ENCODE measurements at regions not wholly inside any gene's neighbourhood (a gene's known extent, or its start where the extent isn't known, plus 50 kb on each side); places are given as distances from the start of the nearest gene placed in this dataset.

GRCh38 chr4:43837604-43838003 is 611.0 kb downstream of the KCTD8 start:
- no peak for DNase-seq

DNA sequence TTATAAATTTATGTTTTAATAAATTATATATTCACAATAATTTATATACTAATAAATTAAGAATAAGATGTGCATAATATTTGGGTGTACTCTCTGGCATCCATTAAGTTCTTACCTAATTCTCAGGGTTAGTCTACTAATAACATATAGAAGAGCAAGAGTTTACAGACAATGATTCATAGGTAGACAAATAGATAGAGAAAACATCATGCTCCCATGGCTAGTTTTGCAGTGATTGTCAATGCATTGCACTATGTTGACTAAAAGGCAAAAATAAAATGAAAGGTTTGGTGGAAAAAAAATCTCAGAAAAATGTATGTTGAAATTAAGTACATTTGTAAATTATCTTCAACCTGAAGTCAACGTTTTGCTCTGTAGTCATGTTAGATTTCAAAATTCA is 606.0 kb downstream of the KCTD8 start:
- DNase-seq = no peak

DNA sequence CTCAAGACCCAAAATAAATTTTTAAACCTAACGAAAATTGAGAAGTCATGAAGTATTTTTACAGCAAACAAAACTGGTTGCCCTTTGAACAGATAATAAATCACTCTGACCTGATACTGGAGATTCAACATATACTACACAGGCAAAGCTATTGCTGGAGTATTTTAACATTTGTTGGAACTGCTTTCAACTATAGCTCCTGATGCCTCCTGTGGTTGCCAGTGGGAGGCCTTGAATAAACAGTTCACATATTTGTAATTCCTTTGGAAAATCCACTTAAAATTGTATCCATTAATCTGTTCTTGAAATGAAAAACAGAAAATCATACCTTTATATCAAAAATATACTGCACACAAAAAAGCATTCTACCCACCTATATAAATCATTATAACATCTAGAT is 605.1 kb downstream of the KCTD8 start:
- DNase-seq = no peak

- no peak for DNase-seq
These were observed 602.5 kb downstream of the KCTD8 start for GRCh38 chr4:43846111-43846587.

DNA sequence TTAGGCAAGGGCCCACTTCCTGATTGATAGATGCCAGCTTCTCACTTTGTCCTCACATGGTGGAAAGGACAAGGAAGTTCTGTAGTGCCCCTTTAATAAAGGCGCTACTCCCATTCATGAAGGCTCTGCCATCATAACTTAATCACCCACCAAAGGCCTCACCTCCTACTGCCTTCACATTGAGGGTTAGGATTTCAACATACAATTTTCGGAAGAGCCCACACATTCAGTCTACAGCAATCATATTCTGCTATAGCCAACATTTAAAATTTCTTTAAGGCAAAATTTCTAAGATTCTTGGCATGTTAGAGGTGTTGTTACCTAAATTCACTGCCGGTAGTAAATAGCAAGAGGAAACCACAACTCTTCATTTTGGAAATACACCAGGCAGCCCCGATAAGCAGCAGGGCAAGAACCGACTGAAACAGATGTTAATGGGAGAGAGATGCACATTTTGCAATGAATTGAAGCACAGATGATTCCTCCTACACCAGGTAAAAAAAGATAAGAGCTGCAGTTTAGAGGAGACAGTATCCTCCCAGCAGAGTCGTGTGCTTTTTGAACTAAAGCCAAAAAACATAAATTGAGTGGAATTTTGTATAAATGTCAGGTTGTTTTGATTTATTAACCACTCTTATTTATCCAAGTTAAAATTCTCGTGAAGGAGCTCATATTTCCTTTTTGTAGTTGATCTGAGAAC is 594.9 kb downstream of the KCTD8 start:
- no peak for DNase-seq

DNA sequence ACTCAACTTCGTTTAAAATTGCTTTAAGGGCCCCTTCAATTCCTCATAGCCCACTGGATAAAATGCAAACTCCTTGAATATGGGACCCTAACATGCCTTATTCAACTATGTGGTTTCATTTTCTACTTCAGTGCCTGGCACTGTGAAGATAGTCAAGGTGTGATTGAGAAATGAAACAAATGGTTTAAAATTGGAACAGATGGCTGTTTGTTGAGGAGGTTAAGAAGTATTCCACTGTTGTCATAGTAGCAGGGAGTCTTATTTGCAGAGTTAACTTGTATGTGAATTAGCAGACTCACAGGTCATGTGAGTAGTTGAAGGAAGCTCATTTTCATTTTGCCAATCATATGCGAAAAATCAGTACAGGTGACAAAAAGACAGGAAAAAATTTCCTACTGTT is 593.3 kb downstream of the KCTD8 start:
- no peak for DNase-seq

DNA sequence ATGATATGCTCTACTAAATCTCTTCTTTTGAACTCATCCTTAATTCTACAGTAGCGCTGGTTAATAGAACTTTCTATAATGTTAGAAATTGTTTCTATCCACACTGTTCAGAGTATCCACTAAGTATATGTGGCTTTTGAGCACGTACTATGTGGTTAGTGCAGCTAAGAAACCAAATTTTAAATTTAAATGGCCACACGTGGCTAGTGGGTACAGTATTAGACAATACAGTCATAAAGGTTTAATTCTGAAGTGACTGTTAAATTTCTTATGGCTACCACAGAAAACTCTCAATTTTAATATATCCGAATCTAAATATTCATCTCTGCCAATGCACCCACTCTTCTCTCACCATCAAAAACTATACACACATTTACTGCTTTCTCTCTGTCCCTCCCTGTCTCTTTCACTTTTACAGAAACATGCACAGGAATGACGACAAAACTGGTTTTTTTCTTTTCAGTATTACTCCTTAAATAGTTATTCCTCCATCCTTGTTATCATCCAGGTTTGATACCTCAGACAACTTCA is 583.9 kb downstream of the KCTD8 start:
- DNase-seq = no peak

GRCh38 chr4:43867908-43868307 is 580.7 kb downstream of the KCTD8 start:
- DNase-seq = no peak

- DNase-seq = no peak
These were observed 573.0 kb downstream of the KCTD8 start for GRCh38 chr4:43875655-43876054.

DNA sequence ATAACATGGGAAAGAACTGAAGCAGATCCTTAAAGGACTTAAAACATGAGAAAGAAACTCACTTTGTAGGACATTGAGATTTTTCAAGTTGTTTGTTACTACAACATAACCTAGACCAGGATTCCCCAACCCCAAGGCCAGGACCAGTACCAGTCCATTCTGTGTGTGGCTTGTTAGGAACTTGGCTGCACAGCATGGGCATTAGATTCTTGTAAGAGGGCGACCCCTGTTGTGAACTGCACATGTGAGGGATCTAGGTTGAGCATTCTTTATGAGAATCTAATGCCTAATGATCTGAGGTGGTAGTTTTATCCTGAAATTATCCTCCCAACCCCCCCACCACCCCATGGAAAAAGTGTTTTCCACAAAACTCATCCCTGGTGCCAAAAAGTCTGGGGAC is 566.1 kb downstream of the KCTD8 start:
- no peak for DNase-seq

DNA sequence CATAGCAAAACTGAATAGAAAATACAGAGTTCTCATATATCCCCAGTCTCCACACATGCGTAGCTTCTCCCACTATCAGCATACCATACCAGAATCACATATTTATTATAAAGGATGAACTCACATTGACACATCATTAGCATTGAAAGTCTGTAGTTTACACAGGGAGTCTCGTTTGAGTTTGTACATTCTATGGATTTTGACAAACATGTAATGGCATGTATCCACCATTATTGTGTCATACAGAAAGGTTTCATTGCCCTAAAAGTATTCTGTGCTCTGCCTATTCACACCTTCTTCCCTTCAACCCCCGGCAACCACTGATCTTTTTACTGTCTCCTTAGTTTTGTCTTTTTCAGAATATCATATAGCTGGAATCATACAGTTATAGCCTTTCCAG is 562.4 kb downstream of the KCTD8 start:
- DNase-seq = no peak

- no peak for DNase-seq
These were observed 549.8 kb downstream of the KCTD8 start for GRCh38 chr4:43898836-43899235.

DNA sequence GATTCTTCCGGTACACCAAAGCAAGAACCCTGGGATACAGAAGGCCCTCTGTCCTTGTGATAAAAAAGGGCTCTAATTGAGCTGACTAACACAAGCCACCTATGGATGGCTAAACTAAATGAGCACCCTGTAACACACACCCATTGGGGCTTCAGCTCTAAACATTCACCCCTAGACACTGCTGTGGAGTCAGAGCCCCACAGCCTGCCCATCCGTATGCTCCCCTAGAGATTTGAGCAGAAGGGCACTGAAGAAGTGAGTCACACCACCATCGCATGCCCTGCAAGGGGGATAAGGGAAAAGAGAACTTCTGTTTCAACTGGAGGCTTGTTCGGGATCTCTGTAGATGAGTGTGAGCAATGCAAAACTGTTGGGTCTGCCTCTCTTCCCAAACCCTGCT is 545.2 kb downstream of the KCTD8 start:
- DNase-seq = no peak

DNA sequence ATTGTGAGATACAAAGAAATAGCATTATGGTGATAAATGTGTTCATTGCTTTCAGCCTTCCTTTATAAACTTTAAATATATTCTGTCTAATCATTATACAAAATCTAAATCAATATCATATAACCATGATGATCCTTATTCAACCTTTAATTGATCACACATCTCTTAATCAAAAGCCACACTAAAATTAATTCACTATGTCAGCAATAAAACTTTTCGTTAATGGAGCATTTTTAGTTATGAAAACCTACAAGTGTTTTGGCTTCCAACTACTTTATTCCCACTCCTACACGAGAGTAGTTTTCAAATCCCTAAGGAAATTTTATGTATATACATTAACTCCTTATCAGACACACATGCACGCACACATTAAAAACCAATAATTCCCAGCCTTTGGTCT is 530.2 kb downstream of the KCTD8 start:
- DNase-seq = no peak

DNA sequence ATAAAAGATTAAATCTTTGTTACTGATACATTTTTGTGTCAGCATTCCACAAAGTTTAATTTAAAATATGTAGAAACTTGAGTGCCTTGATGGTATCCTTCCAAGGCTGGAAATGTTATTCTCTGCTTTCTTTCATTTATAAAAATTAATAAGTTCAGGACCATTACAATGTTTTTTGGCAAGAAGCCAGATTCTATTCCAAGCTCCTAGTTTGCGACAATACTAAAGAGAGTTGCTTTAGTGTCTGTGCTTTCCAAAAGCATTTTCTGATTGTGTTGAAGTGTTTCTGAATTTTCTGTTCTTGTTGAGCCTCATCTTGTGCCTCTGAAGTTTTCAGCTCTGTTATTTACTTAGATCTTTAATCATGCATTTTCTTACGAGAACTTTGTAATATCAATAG is 516.2 kb downstream of the KCTD8 start:
- no peak for DNase-seq

DNA sequence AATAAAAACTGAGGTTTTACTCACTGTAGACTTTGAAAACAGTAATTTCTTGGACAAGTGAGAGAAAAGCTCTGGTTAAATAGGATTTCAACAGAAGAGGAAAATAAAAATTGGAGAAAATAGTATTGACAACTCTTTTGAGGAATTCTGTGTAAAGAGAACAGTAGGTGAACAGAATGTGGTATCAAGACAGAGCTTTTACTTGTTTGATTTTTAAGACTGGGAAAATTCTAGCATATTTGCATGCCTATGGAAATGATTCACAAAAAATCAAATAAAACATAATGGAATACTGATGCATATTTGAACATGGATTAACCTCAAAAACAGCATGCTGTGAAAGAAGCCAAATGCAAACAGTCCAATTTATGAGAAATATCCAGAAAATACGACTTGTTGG is 504.6 kb downstream of the KCTD8 start:
- DNase-seq = no peak

GRCh38 chr4:43959976-43960375 is 488.6 kb downstream of the KCTD8 start:
- no peak for DNase-seq

DNA sequence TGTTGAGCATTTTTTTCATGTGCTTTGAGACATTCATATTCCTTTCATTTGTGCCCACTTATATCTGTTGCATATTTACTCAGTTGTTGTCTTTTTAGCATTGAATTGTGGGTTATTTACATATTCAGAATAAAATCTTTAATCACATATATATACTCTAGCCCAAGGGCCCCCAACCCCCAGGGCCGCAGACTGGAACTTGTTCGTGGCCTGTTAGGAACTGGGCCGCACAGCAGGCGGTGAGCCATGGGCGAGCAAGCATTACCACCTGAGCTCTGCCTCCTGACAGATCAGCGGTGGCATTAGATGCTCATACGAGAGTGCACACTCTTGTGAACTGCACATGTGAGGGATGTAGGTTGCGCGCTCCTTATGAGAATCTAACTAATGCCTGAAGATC is 480.6 kb downstream of the KCTD8 start:
- no peak for DNase-seq

DNA sequence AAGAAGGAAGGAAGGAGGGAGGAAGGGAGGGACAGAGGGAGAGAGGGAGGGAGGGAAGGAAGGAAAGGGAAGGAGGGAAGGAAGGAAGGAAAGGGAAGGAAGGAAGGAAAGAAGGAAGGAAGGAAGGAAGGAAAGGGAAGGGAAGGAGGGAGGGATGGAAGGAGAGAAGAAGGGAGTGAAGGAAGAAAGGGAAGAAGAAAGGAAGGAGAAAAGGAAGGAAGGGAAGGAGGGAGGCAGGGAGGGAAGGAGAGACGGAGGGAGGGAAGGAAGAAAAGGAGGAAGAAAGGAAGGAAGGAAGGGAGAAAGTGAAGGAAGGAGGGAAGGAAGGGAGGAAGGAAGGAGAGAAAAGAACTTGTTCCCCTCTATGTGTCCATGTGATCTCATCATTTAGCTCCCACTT is 465.0 kb downstream of the KCTD8 start:
- DNase-seq = no peak

- no peak for DNase-seq
These were observed 461.2 kb downstream of the KCTD8 start for GRCh38 chr4:43987331-43987944.

DNA sequence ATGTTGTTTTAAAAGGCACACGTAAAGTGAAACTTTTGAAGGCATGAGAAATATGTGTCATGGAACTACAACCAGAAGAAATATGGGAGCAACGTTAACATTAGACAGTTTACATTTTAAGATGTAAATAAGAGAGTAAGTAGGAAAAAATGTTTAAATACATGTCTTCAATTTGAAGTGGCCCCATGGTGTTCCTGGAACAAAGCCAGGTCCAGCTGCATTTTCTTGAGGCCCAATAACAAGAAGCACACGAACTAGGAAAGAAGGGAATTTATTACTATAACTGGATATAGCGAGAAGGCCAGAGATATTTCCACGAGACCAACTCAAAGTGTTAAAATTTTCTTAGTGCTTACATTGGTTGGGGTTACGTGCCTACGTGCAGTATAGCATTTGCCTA is 458.1 kb downstream of the KCTD8 start:
- DNase-seq = no peak

DNA sequence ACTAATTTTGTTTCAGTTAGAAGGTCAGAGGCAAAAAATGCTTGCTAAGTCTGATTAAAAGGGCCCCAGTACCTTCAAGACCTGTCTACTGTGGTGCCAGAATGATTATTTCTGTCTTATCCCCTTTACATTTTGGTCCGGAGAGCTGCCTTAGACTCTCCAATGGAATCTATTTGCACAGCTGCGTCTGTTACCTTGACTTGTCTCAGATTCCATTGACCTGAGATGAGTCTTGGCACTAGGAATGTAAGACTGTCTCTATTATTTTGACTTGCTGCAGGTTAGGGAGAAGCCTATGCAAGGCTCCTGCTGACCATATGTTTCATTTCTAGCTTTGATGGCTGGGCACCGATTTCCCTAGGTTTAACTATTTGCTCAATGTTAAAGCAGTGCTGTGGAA is 457.6 kb downstream of the KCTD8 start:
- no peak for DNase-seq

- no peak for DNase-seq
These were observed 456.1 kb downstream of the KCTD8 start for GRCh38 chr4:43992552-43992951.

GRCh38 chr4:43993196-43993902 is 455.3 kb downstream of the KCTD8 start:
- no peak for DNase-seq

Measured in activated CD4-positive, alpha-beta T cell treated with anti-CD3 and anti-CD28 coated beads for 4 hours (primary cell).